A549 (cell line): ENCODE measurements at regions not wholly inside any gene's neighbourhood (a gene's known extent, or its start where the extent isn't known, plus 50 kb on each side); places are given as distances from the start of the nearest gene placed in this dataset.

Experiments
- ESRRA ChIP-seq: fragments of 150-350 bp; IDR thresholded peaks from 2 replicates; pipeline ENCODE4 v1.6.1; 2014; ENCODE audit warnings: mild to moderate bottlenecking, low read length, borderline replicate concordance
- HDAC2 ChIP-seq: fragments of 200-600 bp; sonication (generic); IDR thresholded peaks from 2 replicates; pipeline ENCODE4 v1.6.1; 2016
- HEYL ChIP-seq: fragments of 250-450 bp; sonication (Bioruptor Pico); IDR thresholded peaks from 2 replicates; pipeline ENCODE4 v1.8.0; 2021; ENCODE audit warnings: mild to moderate bottlenecking, moderate library complexity
- JUNB ChIP-seq: fragments of >200 bp; sonication (Bioruptor Twin); formaldehyde crosslinking; IDR thresholded peaks from 2 replicates; pipeline ENCODE4 v1.6.1; 2016
- KDM1A ChIP-seq: fragments of 200-600 bp; sonication (generic); IDR thresholded peaks from 2 replicates; pipeline ENCODE4 v1.6.1; 2016; ENCODE audit warnings: low read depth, mild to moderate bottlenecking
- MAFK ChIP-seq: fragments of 450-650 bp; IDR thresholded peaks from 2 replicates; pipeline ENCODE4 v1.6.1; 2014; ENCODE audit not compliant: partially characterized antibody
- MAX ChIP-seq: IDR thresholded peaks from 2 replicates; pipeline ENCODE4 v1.6.1; 2012
- POLR2A ChIP-seq: IDR thresholded peaks from 2 replicates; pipeline ENCODE4 v1.6.1; 2012; ENCODE audit warnings: mild to moderate bottlenecking, low read length
- RAD21 ChIP-seq, 2 experiments: fragments of >200 bp in 1 of 2; sonication (Bioruptor Twin) in 1 of 2; formaldehyde crosslinking in 1 of 2; IDR thresholded peaks in 1 of 2; conservative IDR thresholded peaks in 1 of 2; 2 replicates in 1 of 2; 3 replicates in 1 of 2; pipeline ENCODE4 v1.6.1; 2012 to 2018; ENCODE audit warnings: inconsistent platforms in 1 of 2
- USF2 ChIP-seq: fragments of 450-650 bp; IDR thresholded peaks from 2 replicates; pipeline ENCODE4 v1.6.1; 2014; ENCODE audit warnings: antibody characterized with exemption
- ZSCAN20 ChIP-seq: fragments of 250-450 bp; sonication (Bioruptor Pico); IDR thresholded peaks from 2 replicates; pipeline ENCODE4 v1.8.0; 2022; ENCODE audit warnings: mild to moderate bottlenecking, moderate library complexity
- TF ChIP-seq, protein P1 (sequence below): fragments of >200 bp; sonication (Bioruptor Twin); formaldehyde crosslinking; IDR thresholded peaks from 3 replicates; pipeline ENCODE4 v1.5.1; 2016
- TF ChIP-seq, protein P2 (sequence below): fragments of 200-600 bp; sonication (generic); IDR thresholded peaks from 2 replicates; pipeline ENCODE4 v1.6.1; 2016; ENCODE audit warnings: antibody characterized with exemption, mild to moderate bottlenecking, moderate library complexity

DNA sequence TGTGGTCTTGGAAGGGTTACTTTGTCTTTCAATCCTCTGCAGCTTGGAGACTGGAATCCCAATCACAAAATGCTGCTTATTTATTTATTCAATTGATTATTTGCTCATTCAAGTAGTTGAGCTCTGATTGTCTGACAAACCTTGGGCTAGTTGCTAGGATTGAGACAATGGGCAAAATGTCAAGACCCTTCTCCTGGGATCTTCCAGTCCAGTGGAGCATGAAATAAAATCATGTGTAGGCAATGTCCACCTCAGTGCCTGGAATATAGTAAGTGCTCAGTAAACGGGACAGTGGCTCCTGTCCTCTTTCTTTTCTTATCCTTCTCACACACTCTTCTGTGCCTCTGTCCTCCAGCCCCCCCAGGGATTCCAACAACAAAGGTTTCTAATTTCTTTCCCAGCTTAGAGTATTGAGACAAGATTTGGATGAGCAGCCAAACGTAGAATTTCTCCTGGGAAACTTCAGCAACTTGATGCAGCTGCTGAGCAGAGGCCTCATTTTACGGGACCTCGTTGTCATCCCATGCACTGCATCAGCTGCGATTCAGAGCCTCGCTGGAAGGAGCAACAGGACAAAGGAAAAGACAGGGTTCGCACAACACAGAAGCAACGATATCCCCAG is 545.0 kb downstream of the SOX11 start:
- TF ChIP-seq, protein P1, sequence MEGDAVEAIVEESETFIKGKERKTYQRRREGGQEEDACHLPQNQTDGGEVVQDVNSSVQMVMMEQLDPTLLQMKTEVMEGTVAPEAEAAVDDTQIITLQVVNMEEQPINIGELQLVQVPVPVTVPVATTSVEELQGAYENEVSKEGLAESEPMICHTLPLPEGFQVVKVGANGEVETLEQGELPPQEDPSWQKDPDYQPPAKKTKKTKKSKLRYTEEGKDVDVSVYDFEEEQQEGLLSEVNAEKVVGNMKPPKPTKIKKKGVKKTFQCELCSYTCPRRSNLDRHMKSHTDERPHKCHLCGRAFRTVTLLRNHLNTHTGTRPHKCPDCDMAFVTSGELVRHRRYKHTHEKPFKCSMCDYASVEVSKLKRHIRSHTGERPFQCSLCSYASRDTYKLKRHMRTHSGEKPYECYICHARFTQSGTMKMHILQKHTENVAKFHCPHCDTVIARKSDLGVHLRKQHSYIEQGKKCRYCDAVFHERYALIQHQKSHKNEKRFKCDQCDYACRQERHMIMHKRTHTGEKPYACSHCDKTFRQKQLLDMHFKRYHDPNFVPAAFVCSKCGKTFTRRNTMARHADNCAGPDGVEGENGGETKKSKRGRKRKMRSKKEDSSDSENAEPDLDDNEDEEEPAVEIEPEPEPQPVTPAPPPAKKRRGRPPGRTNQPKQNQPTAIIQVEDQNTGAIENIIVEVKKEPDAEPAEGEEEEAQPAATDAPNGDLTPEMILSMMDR = no peak
- TF ChIP-seq POLR2A (no peak), HEYL (CRISPR knock-in tag) (no peak), USF2 (no peak), JUNB (no peak), MAX (no peak), ZSCAN20 (CRISPR knock-in tag) (no peak), ESRRA (no peak), KDM1A (no peak), HDAC2 (no peak), MAFK (no peak), RAD21 (conservative IDR thresholded peaks at IDR 0.05 in 1 of 2, IDR thresholded peaks at IDR 0.05 in 1 of 2) (no peak)
- TF ChIP-seq, protein P2, sequence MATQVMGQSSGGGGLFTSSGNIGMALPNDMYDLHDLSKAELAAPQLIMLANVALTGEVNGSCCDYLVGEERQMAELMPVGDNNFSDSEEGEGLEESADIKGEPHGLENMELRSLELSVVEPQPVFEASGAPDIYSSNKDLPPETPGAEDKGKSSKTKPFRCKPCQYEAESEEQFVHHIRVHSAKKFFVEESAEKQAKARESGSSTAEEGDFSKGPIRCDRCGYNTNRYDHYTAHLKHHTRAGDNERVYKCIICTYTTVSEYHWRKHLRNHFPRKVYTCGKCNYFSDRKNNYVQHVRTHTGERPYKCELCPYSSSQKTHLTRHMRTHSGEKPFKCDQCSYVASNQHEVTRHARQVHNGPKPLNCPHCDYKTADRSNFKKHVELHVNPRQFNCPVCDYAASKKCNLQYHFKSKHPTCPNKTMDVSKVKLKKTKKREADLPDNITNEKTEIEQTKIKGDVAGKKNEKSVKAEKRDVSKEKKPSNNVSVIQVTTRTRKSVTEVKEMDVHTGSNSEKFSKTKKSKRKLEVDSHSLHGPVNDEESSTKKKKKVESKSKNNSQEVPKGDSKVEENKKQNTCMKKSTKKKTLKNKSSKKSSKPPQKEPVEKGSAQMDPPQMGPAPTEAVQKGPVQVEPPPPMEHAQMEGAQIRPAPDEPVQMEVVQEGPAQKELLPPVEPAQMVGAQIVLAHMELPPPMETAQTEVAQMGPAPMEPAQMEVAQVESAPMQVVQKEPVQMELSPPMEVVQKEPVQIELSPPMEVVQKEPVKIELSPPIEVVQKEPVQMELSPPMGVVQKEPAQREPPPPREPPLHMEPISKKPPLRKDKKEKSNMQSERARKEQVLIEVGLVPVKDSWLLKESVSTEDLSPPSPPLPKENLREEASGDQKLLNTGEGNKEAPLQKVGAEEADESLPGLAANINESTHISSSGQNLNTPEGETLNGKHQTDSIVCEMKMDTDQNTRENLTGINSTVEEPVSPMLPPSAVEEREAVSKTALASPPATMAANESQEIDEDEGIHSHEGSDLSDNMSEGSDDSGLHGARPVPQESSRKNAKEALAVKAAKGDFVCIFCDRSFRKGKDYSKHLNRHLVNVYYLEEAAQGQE = no peak
